NT2/D1 (cell line): ENCODE measurements at regions not wholly inside any gene's neighbourhood (a gene's known extent, or its start where the extent isn't known, plus 50 kb on each side); places are given as distances from the start of the nearest gene placed in this dataset.

ENCODE experiments used
- YY1 ChIP-seq: IDR thresholded peaks from 2 replicates; pipeline ENCODE4 v1.6.1; 2011; ENCODE audit not compliant: insufficient read length, insufficient read depth
- ZNF274 ChIP-seq: IDR thresholded peaks from 2 replicates; pipeline ENCODE4 v1.6.1; 2011; ENCODE audit warnings: mild to moderate bottlenecking, low read depth, low read length

DNA sequence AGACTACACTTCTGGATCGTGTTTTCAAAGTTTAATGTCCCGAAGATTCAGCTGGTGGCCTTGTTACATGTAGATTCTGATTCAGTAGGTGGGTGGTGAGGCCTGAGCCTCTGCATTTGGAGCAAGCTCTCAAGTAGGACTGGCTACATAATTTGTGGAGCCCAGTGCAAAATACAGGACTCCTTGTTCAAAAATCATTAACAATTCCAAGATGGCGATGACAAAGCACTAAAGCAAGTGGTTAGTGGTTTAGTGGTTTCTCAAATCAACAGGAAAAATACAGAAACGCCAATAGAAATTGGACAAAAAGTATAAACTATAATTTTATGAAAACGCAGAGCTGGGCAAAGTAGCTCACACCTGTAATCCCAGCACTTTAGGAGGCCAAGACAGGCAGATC, 133.7 kb upstream of the STMND1 start:
- no peak for TF ChIP-seq ZNF274
- TF ChIP-seq YY1: no peak
